ENCODE measurements at regions not wholly inside any gene's neighbourhood (a gene's known extent, or its start where the extent isn't known, plus 50 kb on each side); places are given as distances from the start of the nearest gene placed in this dataset.

DNA sequence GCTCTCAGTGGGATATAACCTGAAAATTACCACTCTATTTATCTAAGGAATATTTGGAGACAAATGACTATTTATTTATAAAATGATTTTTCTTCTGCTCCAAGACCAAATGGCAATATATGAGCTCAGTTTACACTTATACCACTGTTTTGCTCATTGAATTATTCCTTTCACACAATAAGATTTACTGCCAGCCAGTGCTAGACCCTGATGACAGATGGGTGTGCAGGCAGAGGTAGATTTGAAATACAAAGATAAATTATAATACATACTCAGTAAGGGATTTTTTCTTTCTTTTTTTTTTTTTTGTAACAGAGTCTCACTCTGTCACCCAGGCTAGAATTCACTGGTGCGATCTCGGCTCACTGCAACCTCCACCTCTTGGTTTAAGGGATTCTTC lies 980.3 kb downstream of the EPHA3 start:
- no peak for DNase-seq
- no peaks in the 10 kb centered on the region for H3K36me3 ChIP-seq
- no peak for TF ChIP-seq POLR2A (IDR thresholded peaks at IDR 0.05)
- TF ChIP-seq, protein P1, sequence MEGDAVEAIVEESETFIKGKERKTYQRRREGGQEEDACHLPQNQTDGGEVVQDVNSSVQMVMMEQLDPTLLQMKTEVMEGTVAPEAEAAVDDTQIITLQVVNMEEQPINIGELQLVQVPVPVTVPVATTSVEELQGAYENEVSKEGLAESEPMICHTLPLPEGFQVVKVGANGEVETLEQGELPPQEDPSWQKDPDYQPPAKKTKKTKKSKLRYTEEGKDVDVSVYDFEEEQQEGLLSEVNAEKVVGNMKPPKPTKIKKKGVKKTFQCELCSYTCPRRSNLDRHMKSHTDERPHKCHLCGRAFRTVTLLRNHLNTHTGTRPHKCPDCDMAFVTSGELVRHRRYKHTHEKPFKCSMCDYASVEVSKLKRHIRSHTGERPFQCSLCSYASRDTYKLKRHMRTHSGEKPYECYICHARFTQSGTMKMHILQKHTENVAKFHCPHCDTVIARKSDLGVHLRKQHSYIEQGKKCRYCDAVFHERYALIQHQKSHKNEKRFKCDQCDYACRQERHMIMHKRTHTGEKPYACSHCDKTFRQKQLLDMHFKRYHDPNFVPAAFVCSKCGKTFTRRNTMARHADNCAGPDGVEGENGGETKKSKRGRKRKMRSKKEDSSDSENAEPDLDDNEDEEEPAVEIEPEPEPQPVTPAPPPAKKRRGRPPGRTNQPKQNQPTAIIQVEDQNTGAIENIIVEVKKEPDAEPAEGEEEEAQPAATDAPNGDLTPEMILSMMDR (IDR thresholded peaks at IDR 0.05) = no peak
- H3K4me1 ChIP-seq = no peaks in the 10 kb centered on the region
- no peaks in the 10 kb centered on the region for H3K27me3 ChIP-seq
- no peak overlapping the region for H3K27ac ChIP-seq
- no peak overlapping the region for H3K4me3 ChIP-seq
- no peaks in the 10 kb centered on the region for H3K9me3 ChIP-seq

DNA sequence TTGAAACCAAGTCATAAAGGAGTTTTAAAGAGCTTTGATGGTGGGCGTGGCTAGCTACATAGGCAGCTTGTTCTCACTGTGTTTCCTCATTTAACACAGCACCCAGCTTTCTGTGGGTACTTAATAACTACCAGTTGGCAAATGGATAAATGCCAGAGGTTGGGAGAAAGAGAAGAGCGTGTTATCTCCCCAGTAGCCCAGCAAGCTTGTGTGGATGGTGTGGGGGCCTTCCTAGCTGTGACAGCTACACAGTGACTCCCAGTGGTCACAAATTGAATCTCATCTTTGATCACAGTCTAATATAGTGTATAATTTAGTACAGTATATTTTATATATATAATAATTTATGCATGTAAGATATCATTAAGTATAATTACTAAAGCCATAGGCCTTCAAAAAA lies 984.1 kb downstream of the EPHA3 start:
- no peaks in the 10 kb centered on the region for H3K9me3 ChIP-seq
- no peaks in the 10 kb centered on the region for H3K4me1 ChIP-seq
- no peaks in the 10 kb centered on the region for H3K36me3 ChIP-seq
- no peak overlapping the region for H3K4me3 ChIP-seq
- TF ChIP-seq, protein P1 (IDR thresholded peaks at IDR 0.05) = peak in 3 of 6 experiments; percentile 29 to 41 (median 37)
- TF ChIP-seq POLR2A (IDR thresholded peaks at IDR 0.05) = no peak
- no peak for DNase-seq
- no peak overlapping the region for H3K27ac ChIP-seq
- H3K27me3 ChIP-seq = no peaks in the 10 kb centered on the region

DNA sequence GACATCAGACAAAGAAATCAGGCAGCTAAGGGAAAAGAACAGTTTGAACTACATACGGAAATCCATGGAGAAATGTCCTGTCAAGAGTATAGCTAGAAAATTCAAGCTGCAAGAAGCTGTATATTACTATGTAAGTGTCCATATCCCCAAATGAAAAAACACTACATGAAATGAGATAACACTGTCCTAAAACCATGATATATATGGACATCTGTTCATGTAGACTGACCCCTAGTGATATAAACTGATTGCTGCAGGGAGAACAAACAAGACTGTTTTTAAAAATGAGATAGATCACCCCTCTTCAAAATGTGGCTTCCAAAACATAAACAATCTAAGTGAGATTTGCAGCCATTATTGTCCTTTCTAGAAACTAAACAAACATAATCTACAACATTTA lies 985.6 kb downstream of the EPHA3 start:
- no peaks in the 10 kb centered on the region for H3K27me3 ChIP-seq
- H3K27ac ChIP-seq = no peak overlapping the region
- no peaks in the 10 kb centered on the region for H3K36me3 ChIP-seq
- no peak overlapping the region for H3K4me3 ChIP-seq
- TF ChIP-seq, protein P1 (IDR thresholded peaks at IDR 0.05) = peak in 4 of 6 experiments; percentile 5 to 42 (median 28)
- TF ChIP-seq POLR2A (IDR thresholded peaks at IDR 0.05) = no peak
- H3K4me1 ChIP-seq = no peaks in the 10 kb centered on the region
- DNase-seq = no peak
- no peaks in the 10 kb centered on the region for H3K9me3 ChIP-seq

DNA sequence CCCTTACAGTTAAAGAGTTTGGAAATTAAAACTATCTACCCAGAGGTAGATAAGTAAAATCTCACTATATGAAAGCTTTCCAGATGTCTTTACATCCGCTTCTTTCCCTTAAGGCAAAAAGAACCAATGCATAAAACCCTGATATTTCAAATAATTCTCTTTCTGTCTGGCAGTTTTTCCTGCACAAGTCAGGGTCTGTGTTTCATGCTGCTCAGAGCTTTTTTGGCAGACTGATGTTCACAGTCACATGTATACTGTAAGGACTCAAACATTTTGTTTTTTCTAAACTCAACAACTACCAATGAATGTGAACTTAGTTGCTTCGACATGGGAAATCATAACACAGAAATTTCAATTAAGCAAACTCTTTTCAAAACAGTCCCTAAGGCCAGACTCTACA lies 988.4 kb downstream of the EPHA3 start:
- Histone ChIP-seq H3K4me1 (no peaks in the 10 kb centered on the region), H3K9me3 (no peaks in the 10 kb centered on the region), H3K36me3 (no peaks in the 10 kb centered on the region), H3K27ac (no peak overlapping the region), H3K27me3 (no peaks in the 10 kb centered on the region), H3K4me3 (no peak overlapping the region)
- TF ChIP-seq, protein P1 (IDR thresholded peaks at IDR 0.05) = no peak
- TF ChIP-seq POLR2A (IDR thresholded peaks at IDR 0.05) = no peak
- DNase-seq = no peak

DNA sequence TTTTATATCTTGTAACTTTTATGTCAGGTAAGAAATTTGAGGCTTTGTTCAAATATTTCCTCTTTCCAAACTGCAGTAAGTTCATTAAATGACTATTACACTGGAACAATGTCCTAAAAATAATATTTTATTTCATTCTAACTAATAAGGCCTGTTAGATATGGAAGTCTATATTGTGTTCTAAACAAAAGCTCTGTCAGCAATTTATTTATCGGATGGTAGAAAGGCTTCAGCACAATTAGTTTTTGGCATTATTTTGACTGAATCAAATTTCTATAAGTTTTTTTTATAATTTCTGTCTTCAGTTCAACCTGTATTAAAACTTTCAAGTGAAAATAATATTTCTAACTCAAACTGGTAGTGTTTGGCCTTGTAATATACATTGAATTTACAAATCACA lies 992.1 kb downstream of the EPHA3 start:
- TF ChIP-seq, protein P1 (IDR thresholded peaks at IDR 0.05) = no peak
- TF ChIP-seq POLR2A (IDR thresholded peaks at IDR 0.05) = no peak
- Histone ChIP-seq H3K27ac (no peak overlapping the region), H3K4me3 (no peak overlapping the region), H3K36me3 (no peaks in the 10 kb centered on the region), H3K27me3 (no peaks in the 10 kb centered on the region), H3K9me3 (no peaks in the 10 kb centered on the region), H3K4me1 (no peaks in the 10 kb centered on the region)
- DNase-seq = no peak

DNA sequence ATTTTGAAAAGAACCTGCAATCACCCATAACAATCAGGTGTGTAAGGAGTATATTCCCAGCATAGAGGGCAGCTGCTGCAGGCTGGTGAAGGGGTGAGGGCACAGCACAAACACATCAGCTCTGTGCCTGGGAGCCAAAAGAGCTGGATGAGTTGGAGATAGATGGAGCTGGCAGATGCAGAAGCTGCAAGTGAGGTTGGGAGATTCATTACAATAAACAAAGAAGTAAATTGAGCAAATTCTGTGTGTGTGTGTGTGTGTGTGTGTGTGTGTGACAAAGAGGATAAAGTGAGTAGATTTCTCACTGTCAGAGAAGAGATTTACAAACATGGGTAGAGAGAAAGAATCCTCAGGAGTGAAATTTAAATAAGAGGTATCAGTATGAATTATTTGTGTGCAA lies 994.7 kb downstream of the EPHA3 start:
- Histone ChIP-seq H3K36me3 (no peaks in the 10 kb centered on the region), H3K4me3 (no peak overlapping the region), H3K27ac (no peak overlapping the region), H3K4me1 (no peaks in the 10 kb centered on the region), H3K9me3 (no peaks in the 10 kb centered on the region), H3K27me3 (no peaks in the 10 kb centered on the region)
- TF ChIP-seq POLR2A (IDR thresholded peaks at IDR 0.05) = no peak
- TF ChIP-seq, protein P1 (IDR thresholded peaks at IDR 0.05) = no peak
- DNase-seq = no peak

Data from Peyer's patch (tissue), 4 donors.